ENCODE measurements at regions not wholly inside any gene's neighbourhood (a gene's known extent, or its start where the extent isn't known, plus 50 kb on each side); places are given as distances from the start of the nearest gene placed in this dataset.
"Not testable (repeated sequence)": the region's sequence is repeated elsewhere in the genome, so short reads cannot be mapped to it uniquely, and the experiment has no call there.

GRCh38 chr12:124089181-124089914 is 116.3 kb downstream of the ZNF664 start:
- ATAC-seq; H3K36me3 Mint-ChIP-seq; DNase-seq (ENCODE audit: low spot score in 2 of 2); H3K4me3 Mint-ChIP-seq; H3K27ac Mint-ChIP-seq; H3K9me3 Mint-ChIP-seq; H3K4me1 Mint-ChIP-seq: not testable (repeated sequence)

- DNase-seq (ENCODE audit: low spot score in 2 of 2) (no peak), ATAC-seq (no peak)
- peaks cover 3% of the 10 kb centered on the region for H3K9me3 Mint-ChIP-seq
- no peaks in the 10 kb centered on the region for H3K4me1 Mint-ChIP-seq
- H3K36me3 Mint-ChIP-seq = no peaks in the 10 kb centered on the region
- H3K4me3 Mint-ChIP-seq = no peak overlapping the region
- H3K27ac Mint-ChIP-seq = no peak overlapping the region
Measured at GRCh38 chr12:124091835-124092234, 118.8 kb downstream of the ZNF664 start.

GRCh38 chr12:124092532-124092931 is 119.5 kb downstream of the ZNF664 start:
- ATAC-seq; H3K9me3 Mint-ChIP-seq; H3K4me1 Mint-ChIP-seq; DNase-seq (ENCODE audit: low spot score in 2 of 2); H3K27ac Mint-ChIP-seq; H3K36me3 Mint-ChIP-seq; H3K4me3 Mint-ChIP-seq: not testable (repeated sequence)

- DNase-seq (ENCODE audit: low spot score in 2 of 2) (no peak), ATAC-seq (no peak)
- no peaks in the 10 kb centered on the region for H3K36me3 Mint-ChIP-seq
- H3K4me1 Mint-ChIP-seq = no peaks in the 10 kb centered on the region
- H3K4me3 Mint-ChIP-seq = no peak overlapping the region
- peaks cover 3% of the 10 kb centered on the region for H3K9me3 Mint-ChIP-seq
- H3K27ac Mint-ChIP-seq = no peak overlapping the region
Measured at GRCh38 chr12:124093297-124093696, 120.3 kb downstream of the ZNF664 start.

GRCh38 chr12:124094188-124094587 is 121.2 kb downstream of the ZNF664 start:
- ATAC-seq = no peak
- H3K27ac Mint-ChIP-seq = no peak overlapping the region
- H3K4me3 Mint-ChIP-seq = no peak overlapping the region
- H3K36me3 Mint-ChIP-seq = no peaks in the 10 kb centered on the region
- DNase-seq (ENCODE audit: low spot score in 2 of 2) = no peak
- no peaks in the 10 kb centered on the region for H3K4me1 Mint-ChIP-seq
- H3K9me3 Mint-ChIP-seq = peaks cover 3% of the 10 kb centered on the region

GRCh38 chr12:124094733-124095132 is 121.7 kb downstream of the ZNF664 start:
- Mint-ChIP-seq H3K4me3 (no peak overlapping the region), H3K9me3 (peaks cover 3% of the 10 kb centered on the region), H3K36me3 (no peaks in the 10 kb centered on the region), H3K27ac (no peak overlapping the region), H3K4me1 (no peaks in the 10 kb centered on the region)
- DNase-seq (ENCODE audit: low spot score in 2 of 2) (no peak), ATAC-seq (no peak)

GRCh38 chr12:124096109-124096508 is 123.1 kb downstream of the ZNF664 start:
- Mint-ChIP-seq H3K4me3 (no peak overlapping the region), H3K27ac (no peak overlapping the region), H3K9me3 (peaks cover 3% of the 10 kb centered on the region), H3K4me1 (no peaks in the 10 kb centered on the region), H3K36me3 (no peaks in the 10 kb centered on the region)
- DNase-seq (ENCODE audit: low spot score in 2 of 2) (no peak), ATAC-seq (peak; percentile 19)

GRCh38 chr12:124096869-124097434 is 123.9 kb downstream of the ZNF664 start:
- H3K4me3 Mint-ChIP-seq = no peak overlapping the region
- no peaks in the 10 kb centered on the region for H3K36me3 Mint-ChIP-seq
- DNase-seq (ENCODE audit: low spot score in 2 of 2) (no peak), ATAC-seq (no peak)
- no peaks in the 10 kb centered on the region for H3K4me1 Mint-ChIP-seq
- no peaks in the 10 kb centered on the region for H3K9me3 Mint-ChIP-seq
- H3K27ac Mint-ChIP-seq = no peak overlapping the region

GRCh38 chr12:124097701-124098100 is 124.7 kb downstream of the ZNF664 start:
- no peaks in the 10 kb centered on the region for H3K4me1 Mint-ChIP-seq

GRCh38 chr12:124098101-124098757 is 125.2 kb downstream of the ZNF664 start:
- DNase-seq (ENCODE audit: low spot score in 2 of 2) (no peak), ATAC-seq (no peak)
- Mint-ChIP-seq H3K4me3 (no peak overlapping the region), H3K4me1 (no peaks in the 10 kb centered on the region), H3K27ac (no peak overlapping the region), H3K9me3 (no peaks in the 10 kb centered on the region), H3K36me3 (no peaks in the 10 kb centered on the region)

More at GRCh38 chr12:124097701-124098100, 124.7 kb downstream of the ZNF664 start:
- no peak for DNase-seq (ENCODE audit: low spot score in 2 of 2)
- Mint-ChIP-seq H3K36me3 (no peaks in the 10 kb centered on the region), H3K4me3 (no peak overlapping the region), H3K9me3 (no peaks in the 10 kb centered on the region), H3K27ac (no peak overlapping the region)
- ATAC-seq = no peak

- no peaks in the 10 kb centered on the region for H3K9me3 Mint-ChIP-seq
Measured at GRCh38 chr12:124098887-124099286, 125.9 kb downstream of the ZNF664 start.

GRCh38 chr12:124099661-124100060 is 126.6 kb downstream of the ZNF664 start:
- Mint-ChIP-seq H3K9me3 (no peaks in the 10 kb centered on the region), H3K27ac (no peak overlapping the region), H3K4me1 (no peaks in the 10 kb centered on the region), H3K36me3 (no peaks in the 10 kb centered on the region), H3K4me3 (no peak overlapping the region)
- no peak for DNase-seq (ENCODE audit: low spot score in 2 of 2)
- ATAC-seq = no peak

More at GRCh38 chr12:124098887-124099286, 125.9 kb downstream of the ZNF664 start:
- Mint-ChIP-seq H3K36me3 (no peaks in the 10 kb centered on the region), H3K4me1 (no peaks in the 10 kb centered on the region), H3K27ac (no peak overlapping the region), H3K4me3 (no peak overlapping the region)
- DNase-seq (ENCODE audit: low spot score in 2 of 2) (no peak), ATAC-seq (no peak)

- Mint-ChIP-seq H3K4me3 (no peak overlapping the region), H3K27ac (no peak overlapping the region), H3K36me3 (no peaks in the 10 kb centered on the region), H3K4me1 (no peaks in the 10 kb centered on the region), H3K9me3 (no peaks in the 10 kb centered on the region)
- ATAC-seq = no peak
- DNase-seq (ENCODE audit: low spot score in 2 of 2) = no peak
Measured at GRCh38 chr12:124100572-124101178, 127.7 kb downstream of the ZNF664 start.

GRCh38 chr12:124105546-124105945 is 132.5 kb downstream of the ZNF664 start:
- no peak overlapping the region for H3K27ac Mint-ChIP-seq
- H3K36me3 Mint-ChIP-seq = no peaks in the 10 kb centered on the region

GRCh38 chr12:124107351-124107750 is 134.3 kb downstream of the ZNF664 start:
- no peaks in the 10 kb centered on the region for H3K9me3 Mint-ChIP-seq
- H3K27ac Mint-ChIP-seq = no peak overlapping the region
- no peak for ATAC-seq

More at GRCh38 chr12:124105546-124105945, 132.5 kb downstream of the ZNF664 start:
- no peak for ATAC-seq
- Mint-ChIP-seq H3K4me3 (no peak overlapping the region), H3K4me1 (peaks cover 6% of the 10 kb centered on the region), H3K9me3 (no peaks in the 10 kb centered on the region)
- no peak for DNase-seq (ENCODE audit: low spot score in 2 of 2)

More at GRCh38 chr12:124107351-124107750, 134.3 kb downstream of the ZNF664 start:
- H3K4me1 Mint-ChIP-seq = peaks cover 6% of the 10 kb centered on the region
- H3K4me3 Mint-ChIP-seq = no peak overlapping the region
- H3K36me3 Mint-ChIP-seq = no peaks in the 10 kb centered on the region
- DNase-seq (ENCODE audit: low spot score in 2 of 2) = no peak
